NCI-H1436 (cell line): ENCODE measurements at regions not wholly inside any gene's neighbourhood (a gene's known extent, or its start where the extent isn't known, plus 50 kb on each side); places are given as distances from the start of the nearest gene placed in this dataset.
A peak's percentile ranks its signal among the peaks of the same experiment; 100 is the strongest.

Experiments used
- DNase-seq: peaks from one replicate; lab custom pipeline; 2025; lab: John Stamatoyannopoulos, UW

DNA sequence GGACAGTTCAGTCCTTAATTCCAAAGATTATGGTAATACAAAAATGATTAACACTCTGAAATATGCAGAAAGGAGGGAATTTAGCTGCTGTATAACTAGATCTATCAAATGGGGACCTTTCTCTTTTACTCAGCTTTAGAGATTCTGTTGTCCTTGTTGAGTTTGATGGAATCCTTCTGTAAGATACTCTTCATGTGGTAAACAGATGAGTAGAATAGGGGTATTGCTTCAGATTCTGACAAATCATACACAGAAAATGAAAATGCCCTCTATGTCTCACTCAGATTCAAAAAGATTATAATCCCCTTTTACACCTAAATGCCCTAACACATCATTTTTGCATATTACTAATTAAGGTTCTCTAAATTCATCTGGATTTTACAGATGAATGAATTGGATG is 50.7 kb downstream of the ARHGAP35 start:
- no peak for DNase-seq

DNA sequence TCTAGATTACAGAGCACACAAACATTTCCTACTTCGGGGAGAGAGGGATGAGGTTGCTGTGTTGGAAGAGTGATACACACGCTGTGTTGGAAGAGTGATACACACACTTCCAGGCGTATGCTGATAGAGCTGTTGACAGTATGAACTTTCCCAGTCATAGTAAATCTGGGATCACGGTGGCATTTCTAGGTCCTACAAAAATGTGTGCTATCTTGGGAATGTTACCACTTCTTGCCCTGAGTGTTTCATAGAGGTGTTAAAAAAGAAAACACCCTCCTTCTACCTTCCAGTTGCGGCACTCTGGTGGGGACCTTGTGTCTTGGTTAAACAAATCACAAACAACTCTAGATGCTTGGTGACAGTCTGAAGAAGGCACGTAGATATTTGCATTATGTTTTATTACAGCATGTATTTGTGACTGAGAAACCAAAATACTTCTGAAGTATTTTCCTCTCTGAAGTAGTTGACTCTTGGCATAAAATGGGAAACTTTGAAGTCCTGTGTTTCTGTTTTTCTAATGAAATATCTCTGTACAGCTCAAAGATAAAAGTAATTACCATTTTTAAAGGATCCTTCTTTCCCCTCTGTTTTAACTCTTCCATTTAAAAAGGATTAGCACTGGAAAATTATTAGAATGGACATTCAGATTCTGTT is 52.5 kb downstream of the ARHGAP35 start:
- DNase-seq = no peak

DNA sequence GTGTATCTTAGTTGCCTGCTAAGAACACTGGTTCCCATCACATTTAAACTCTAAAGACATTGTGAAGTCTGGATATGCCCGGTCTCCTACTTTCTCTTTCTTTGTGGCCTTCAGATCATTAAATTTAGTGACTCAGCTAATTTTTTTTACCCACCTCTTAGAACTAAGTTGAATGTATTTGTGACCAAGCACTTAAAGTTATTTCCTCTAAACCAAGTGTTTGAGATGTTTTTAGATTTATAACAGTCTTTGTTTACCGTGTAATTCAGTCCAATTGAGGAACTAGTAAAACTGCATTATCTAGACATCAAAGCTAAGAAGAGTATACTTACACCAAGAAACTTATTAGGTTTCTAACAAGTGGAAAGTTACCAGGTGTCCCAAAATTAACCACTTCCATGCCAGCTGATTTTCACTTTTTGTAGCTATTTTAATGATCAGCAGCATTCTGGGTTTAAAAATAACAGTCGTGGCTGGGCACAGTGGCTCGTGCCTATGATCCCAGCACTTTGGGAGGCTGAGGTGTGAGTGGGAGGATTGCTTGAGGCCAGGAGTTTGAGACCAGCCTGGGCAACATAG is 53.1 kb downstream of the ARHGAP35 start:
- no peak for DNase-seq

DNA sequence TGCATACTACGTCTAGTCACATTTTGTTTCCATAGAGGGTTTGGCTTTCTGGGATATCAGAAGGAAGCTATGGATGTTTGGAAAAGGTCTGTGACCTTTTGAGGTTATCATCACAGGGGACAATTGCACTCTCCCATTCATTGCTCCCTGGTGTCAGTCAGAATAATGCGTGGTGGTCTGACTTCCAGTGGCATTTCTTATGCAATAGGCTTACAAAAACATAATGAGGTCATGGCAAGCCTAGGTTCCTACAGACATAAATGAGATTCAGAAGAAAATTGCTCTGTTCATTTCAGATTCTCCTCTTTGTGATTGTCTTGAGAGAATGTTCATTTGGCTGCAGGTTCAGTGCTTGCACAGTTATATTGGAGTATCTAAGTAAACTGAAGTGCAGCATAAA is 54.6 kb downstream of the ARHGAP35 start:
- no peak for DNase-seq

DNA sequence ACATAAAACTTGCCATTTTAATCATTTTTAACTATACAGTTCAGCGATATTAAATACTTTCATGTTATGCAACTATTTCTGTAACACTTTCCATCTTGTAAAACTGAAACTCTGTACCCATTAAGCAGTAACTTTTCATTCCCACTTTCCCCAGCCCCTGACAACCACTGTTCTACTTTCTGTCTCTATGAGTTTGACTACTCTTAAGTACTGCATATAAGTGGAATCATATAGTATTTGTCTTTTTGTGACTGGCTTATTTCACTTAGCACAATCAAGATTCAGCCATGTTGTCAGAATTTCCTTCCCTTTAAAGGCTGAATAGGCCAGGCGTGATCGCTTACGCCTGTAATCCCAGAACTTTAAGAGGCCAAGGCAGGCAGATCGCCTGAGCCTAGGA is 56.2 kb downstream of the ARHGAP35 start:
- no peak for DNase-seq

DNA sequence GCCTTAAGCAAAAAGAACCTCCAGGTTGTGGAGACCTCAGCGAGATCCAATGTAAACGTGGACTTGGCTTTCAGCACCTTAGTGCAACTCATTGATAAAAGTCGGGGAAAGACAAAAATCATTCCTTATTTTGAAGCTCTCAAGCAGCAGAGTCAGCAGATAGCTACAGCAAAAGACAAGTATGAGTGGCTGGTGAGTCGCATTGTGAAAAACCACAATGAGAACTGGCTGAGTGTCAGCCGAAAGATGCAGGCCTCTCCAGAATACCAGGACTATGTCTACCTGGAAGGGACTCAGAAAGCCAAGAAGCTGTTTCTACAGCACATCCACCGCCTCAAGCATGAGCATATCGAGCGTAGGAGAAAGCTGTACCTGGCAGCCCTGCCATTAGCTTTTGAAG is 58.5 kb downstream of the ARHGAP35 start:
- no peak for DNase-seq

DNA sequence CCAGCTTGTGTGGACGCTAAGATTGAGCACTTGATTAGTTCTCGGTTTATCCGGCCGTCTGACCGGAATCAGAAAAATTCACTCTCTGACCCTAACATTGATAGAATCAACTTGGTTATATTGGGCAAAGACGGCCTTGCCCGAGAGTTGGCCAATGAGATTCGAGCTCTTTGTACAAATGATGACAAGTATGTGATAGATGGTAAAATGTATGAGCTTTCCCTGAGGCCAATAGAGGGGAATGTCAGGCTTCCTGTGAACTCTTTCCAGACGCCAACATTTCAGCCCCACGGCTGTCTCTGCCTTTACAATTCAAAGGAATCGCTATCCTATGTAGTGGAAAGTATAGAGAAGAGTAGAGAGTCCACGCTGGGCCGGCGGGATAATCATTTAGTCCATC is 59.6 kb downstream of the ARHGAP35 start:
- no peak for DNase-seq

DNA sequence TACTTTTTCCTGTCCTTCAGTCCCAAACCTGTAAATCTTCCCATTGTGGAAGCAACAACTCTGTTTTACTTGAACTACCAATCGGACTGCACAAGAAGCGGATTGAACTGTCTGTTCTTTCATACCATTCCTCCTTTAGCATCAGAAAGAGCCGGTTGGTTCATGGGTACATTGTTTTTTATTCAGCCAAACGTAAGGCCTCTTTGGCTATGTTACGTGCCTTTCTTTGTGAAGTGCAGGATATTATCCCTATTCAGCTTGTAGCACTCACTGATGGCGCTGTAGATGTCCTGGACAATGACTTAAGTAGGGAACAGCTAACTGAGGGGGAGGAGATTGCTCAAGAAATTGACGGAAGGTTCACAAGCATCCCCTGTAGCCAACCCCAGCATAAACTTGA is 60.3 kb downstream of the ARHGAP35 start:
- no peak for DNase-seq

DNA sequence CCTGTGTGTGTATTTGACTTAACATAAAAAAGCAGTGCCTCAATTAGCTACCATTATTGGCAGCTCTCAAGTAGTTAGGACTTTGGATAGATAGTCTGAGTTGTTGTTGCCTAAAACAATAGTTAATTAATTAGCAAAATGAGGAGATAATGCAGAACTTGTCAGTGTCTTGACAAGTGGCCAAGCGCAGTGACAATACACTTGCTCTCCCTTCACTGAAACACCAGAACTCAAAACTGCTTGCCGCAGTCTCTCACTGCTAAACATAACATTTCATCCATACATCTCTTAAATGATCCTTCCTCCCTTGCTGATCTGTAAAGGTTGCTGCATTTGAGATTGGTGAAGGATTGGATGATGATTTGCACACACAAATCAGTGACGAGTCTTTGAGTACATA is 61.7 kb downstream of the ARHGAP35 start:
- no peak for DNase-seq

DNA sequence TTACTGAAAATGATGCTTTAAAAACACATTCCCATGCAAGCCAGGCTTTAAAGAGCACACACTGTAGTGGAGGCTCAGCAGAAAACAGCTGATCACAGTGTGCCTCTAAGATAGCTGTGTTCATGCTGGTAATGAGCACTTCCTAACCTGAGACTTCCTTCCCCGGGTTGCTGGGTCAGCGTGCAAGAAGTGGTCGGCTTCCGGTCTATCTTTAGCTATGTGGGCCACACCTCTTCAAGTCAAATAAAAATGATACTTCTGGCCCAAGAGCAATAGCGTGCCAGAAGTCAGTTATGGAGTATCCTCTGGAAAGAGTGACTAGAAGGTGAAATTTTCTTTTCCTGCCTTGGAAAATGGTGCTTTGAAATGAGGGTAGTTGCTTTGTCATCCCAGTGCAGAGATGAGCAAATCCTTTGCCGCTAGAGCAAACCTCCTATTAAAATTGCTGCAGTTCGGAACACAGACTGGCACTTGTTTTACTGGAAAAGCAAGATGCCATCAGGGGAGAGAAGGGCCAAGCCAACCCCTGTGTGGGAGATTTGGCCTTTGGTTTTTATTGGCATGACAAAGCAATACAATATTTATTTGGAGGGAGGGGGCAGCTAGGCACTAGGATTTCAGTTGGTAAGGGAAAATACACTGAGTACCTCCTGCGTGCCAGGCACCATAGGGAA is 64.2 kb downstream of the ARHGAP35 start:
- DNase-seq = no peak

DNA sequence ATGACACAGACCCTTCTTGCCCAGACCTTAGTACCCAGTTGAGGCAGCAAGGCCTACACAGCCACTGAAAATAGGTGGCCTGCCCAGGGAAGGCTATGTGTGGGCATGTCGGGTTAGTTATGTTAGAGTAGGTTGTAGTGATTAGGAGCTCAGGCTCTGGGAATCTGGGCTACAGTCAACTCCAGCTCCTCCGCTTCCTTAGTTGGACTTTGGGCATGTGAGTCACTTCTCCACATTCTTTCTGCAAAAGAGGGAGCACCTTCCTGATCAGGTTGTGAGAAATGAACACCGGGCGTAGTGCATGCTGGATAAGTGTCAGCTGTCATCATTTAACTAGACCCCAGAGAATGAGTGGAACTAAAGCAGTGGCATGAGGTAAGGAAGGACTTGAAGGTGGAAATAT is 64.8 kb downstream of the ARHGAP35 start:
- no peak for DNase-seq

DNA sequence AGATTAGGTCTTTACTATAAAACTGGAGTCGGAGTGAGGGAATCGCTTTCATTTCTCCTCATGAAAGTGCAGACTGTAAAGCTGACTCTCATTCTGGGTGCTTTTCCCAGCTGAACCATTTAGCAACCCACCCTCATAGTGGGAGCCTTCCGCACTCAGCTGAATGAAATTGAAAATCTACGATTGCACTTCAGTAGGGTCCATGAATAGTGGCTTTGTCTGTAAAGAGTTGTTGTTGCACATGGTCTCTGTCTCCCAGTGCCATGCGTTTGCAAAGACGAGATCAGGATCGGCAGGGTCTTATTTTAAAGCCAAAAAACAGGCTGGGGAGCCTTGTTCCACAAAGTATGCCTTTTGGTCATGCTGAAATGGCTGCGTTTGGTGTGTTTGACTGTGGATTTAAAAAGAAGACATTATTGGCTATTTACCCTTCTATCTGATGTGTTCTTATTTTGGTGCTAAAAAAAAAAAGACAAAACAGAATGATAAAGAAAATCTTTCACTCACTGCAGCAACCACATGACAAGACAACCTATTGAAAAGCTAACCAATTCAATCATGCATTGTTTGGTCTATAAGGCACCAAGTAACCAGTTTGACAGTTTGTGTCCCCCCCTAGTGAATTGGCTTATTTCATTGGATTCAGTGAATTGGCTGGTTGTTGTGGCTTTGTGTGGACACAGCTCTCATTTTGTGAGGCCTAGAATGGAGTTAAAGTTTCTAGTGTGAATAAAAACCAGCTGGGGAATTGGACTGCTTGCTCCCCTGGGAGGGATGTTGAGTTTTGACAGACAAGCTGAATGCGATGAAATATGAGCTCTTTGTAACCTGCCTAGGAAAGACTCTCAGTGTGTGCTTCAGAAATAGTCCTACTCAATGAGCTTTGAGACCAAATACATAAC is 65.6 kb downstream of the ARHGAP35 start:
- DNase-seq = peak; percentile 60

DNA sequence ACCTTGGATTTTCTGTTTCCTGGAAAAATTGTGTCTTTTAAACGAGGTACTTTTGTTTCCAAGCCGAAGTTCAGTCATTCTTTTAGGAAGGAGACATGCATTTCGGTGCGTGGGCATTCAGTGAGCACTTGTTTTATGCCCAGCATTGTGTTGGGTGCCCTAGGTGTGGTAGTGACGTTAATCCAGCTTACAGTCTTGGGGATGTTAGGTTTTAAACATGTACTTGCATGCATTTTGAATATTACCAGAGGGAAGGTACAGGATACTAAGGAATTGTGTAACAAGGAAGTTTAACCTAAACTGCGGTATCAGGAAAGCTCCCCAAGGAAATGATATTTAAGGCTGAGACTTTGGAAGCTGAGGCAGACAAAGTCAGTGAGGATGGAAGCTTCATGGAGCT is 66.3 kb downstream of the ARHGAP35 start:
- DNase-seq = no peak

DNA sequence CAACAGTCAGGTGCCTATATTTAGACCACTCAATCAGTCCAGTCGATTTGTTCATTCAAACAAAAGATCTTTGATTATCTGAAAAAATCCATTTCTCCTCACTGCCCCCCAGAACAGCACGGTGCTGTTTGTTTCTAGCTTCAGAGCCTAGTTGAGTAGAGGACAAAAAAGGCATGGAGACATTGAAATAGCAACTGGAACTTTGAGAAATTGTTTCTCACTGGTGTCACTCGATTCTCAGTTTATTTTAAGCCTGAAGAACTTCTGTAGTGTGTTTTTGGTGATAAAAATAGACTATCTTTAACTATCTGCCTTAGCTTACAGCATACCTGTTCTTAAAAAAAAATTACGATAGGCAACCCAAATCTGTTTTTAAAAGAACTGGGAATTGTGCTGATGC is 67.1 kb downstream of the ARHGAP35 start:
- DNase-seq = no peak

DNA sequence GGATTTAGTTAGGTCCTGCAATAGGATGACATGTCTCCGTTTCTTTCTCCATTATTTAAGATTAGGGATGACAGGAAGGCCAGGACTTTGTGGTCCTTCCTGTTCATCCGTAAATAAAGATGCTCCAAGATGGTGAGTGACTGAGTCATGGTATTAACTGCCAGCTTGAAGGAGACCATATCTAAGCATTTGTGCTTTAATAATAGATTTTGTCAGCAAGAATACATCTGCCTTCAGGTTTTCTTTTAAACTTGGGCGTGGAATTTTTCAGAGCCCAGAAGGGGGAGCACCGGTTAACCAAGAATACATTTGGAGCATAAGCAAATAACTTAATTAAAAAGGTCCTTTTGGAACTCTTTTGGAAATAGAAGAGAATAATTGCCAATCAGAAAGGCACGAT is 68.2 kb downstream of the ARHGAP35 start:
- no peak for DNase-seq

DNA sequence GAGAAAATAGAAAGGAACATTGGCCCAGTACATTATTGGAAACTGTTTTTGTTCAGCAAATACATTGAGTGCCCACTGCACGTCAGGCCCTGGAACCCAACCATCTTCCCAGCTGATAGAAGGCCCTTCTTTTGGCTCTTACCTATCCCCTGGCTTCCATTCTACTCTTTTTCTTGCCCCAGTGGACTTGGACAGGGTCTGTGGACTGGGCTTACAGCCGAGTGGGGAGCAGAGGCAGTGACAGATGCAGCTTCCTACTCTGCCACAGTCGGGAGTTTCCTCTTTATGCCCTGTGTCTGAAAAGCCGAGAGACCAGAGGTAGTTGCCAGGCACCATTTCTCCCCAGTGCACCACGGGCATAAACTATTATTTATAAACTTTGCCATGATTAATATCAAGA is 70.4 kb downstream of the ARHGAP35 start:
- DNase-seq = no peak

DNA sequence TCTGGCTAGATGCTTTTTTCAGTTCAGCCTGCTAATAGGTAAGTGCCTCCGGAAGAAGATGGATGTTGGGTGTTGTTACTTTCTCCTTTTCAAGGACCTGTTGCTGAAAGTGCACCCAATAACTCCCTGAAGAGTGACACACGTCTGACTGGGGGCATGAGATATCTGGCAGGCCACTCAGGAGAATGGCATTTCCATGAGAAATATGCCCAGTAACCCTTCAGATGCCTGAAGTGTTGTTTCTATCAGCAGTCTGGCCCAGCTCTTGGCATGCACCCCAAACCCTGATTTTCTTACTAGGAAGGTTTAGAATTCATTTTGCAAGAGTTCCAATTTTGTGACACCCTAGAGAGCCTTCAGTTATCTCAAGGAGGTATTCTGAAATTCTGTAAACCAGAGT is 71.5 kb downstream of the ARHGAP35 start:
- no peak for DNase-seq

DNA sequence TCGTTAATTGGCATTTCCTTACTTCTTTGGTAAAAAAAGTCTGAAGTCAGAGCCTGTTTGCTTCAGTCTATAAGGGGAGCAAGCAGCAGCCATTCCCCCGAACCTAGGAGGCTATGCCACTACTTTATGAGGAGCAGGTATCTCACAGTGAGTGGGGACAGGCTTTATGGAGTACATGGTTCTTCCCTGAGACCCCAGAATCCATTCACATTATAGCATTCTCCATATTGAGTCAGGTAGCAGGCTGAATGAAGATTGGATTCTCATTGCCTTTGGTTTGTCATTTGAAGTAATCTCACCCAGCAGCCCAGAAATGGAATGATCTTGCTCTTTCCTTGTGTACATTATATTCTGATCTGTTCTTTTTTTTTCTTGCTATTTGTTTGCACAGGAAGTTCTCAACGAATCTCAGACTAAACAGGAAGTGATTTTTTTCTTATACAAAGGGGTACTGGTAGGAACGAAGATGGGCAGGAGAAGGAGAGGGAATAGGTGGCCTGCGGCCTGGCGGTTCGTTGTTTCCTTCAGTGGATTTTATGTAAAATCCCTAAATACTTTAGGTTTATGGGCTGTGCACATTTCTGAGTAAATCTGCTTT is 74.4 kb downstream of the ARHGAP35 start:
- DNase-seq = no peak

DNA sequence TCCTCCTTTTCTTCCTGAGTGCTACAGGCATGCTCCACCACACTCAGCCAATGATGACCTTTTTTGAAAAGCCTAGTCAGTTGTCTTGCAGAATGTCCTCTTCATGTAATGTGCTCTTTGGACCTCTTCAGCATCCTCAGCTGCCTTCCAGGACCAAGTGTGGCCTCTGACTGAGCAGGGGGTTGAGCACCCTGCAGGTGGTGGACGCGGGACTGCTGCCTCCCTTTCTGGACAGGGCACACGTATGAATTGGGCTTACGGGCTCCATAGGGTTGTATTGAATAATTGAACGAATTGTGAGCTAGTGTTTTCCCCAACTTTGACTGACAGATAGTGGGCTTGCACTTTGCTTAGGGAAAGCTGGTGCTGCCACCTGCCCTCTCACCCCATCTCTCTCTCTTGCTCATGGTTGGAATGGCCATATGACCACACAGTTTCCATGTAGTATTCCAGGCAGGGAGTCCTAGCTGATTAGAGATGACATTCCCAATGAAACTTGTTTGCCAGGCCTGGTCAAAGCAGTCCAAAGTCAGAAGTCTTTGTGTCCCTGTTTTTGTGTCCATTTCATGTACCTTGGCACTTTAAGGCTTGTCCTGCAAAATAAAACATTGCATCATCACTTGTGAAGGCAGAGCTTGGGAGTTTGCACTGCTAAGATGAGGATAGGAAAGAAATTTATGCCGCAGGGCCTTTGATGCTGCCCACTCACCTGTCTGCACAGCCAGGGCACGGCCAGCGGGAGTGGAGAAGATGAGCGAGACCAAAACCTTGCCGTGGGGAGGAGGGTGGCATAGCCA is 76.3 kb upstream of the NPAS1 start:
- no peak for DNase-seq

DNA sequence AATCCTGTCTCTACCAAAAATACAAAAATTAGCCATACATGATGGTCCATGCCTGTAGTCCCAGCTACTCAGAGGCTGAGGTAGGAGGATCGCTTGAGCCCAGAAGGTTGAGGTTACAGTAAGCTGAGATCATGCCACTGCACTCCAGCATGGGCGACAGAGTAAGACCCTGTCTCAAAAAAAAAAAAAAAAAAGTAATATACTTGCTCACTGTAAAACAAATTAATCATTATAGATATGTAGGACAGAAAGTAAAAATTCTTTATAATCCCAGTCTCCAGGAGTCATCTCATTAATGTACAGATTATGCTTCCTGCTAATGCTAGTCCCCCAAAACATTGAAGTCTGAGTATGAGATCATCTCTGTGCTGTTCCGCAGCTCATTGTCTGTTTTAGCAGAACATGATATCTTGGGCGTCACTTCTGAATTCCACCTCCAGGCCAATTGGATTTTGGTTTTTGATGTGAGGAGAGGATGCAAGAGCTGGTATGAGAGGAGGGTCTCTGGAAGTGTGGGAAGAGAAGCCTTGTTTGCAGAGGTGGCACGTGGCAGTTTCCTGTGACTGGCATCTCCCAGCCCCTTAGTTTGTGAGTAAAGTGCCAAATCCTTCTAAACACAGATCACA is 75.4 kb upstream of the NPAS1 start:
- no peak for DNase-seq
